Tibial nerve (tissue), 4 donors: ENCODE measurements at regions not wholly inside any gene's neighbourhood (a gene's known extent, or its start where the extent isn't known, plus 50 kb on each side); places are given as distances from the start of the nearest gene placed in this dataset.

ENCODE experiments used
- EP300 ChIP-seq, 2 donors: sonication (generic); formaldehyde crosslinking; IDR thresholded peaks; one replicate each; pipeline ENCODE4 v1.6.1; 2017; ENCODE audit warnings: antibody characterized with exemption in 2 of 2, mild to moderate bottlenecking in 1 of 2
- POLR2A ChIP-seq, 2 donors: fragments of 450-650 bp; IDR thresholded peaks; one replicate each; pipeline ENCODE4 v1.6.1; 2017; ENCODE audit warnings: antibody characterized with exemption in 2 of 2, mild to moderate bottlenecking in 2 of 2, moderate library complexity in 2 of 2
- TF ChIP-seq, protein P1 (sequence below), 5 experiments: fragments of 200-600 bp in 3 of 5; fragments of 450-650 bp in 2 of 5; sonication (generic) in 3 of 5; IDR thresholded peaks; one replicate each; pipeline ENCODE4 v1.5.1; 2016 to 2019; ENCODE audit warnings: antibody characterized with exemption in 5 of 5, mild to moderate bottlenecking in 3 of 5, moderate library complexity in 2 of 5

DNA sequence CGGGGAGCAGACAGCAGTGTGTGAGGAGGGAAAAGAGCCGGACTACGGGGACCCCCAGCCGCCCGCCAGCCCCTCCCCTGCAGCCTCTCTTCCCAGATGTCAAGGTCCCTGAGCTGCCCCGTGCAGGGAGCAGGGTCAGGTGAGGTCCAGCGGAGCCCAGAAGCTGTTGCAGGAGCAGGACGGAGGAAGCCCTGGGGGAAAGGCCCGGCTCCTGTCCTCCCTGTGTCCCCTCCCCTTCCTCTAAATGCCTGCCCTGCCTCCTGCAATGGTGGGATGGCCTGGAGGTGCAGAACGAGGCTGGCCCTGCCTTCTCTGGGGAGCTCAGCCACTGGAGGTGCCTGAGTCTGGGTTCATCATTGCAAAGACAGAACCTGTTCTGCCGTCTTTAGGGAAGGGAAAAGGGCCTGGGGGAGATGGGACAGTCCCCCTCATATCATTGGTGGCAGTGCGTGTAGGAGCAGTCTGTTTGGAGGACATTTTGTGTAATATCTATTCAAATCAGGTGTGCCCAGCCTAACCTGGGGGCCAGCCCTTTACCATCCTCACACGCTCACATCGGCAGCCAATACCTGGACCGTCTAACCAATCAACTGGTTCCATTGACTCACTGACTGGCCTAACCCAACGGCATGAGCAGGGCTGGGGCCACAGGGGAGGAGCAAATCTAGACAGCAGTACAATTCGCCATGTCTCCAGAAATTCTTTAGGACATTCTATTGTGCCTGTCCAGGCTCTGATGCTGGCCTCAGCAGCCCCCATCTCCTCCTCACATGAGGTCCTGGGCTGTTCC is 364.1 kb upstream of the SFSWAP start:
- TF ChIP-seq, protein P1, sequence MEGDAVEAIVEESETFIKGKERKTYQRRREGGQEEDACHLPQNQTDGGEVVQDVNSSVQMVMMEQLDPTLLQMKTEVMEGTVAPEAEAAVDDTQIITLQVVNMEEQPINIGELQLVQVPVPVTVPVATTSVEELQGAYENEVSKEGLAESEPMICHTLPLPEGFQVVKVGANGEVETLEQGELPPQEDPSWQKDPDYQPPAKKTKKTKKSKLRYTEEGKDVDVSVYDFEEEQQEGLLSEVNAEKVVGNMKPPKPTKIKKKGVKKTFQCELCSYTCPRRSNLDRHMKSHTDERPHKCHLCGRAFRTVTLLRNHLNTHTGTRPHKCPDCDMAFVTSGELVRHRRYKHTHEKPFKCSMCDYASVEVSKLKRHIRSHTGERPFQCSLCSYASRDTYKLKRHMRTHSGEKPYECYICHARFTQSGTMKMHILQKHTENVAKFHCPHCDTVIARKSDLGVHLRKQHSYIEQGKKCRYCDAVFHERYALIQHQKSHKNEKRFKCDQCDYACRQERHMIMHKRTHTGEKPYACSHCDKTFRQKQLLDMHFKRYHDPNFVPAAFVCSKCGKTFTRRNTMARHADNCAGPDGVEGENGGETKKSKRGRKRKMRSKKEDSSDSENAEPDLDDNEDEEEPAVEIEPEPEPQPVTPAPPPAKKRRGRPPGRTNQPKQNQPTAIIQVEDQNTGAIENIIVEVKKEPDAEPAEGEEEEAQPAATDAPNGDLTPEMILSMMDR (IDR thresholded peaks at IDR 0.05), result no peak
- no peak for TF ChIP-seq POLR2A (IDR thresholded peaks at IDR 0.05)
- TF ChIP-seq EP300 (IDR thresholded peaks at IDR 0.05), result no peak
